ENCODE measurements at regions not wholly inside any gene's neighbourhood (a gene's known extent, or its start where the extent isn't known, plus 50 kb on each side); places are given as distances from the start of the nearest gene placed in this dataset.

GRCh38 chr20:12891643-12892042 is 117.1 kb upstream of the SPTLC3 start:
- H3K27ac ChIP-seq (ENCODE audit: low read depth in 1 of 2, low read length in 2 of 2): no peak overlapping the region
- H3K36me3 ChIP-seq (replicated peaks in 1 of 2; ENCODE audit: control insufficient read depth in 1 of 2, insufficient read depth in 2 of 2, low read length in 2 of 2): no peaks in the 10 kb centered on the region
- H3K9me3 Mint-ChIP-seq: peaks cover 0 to 11% (median 2%) of the 10 kb centered on the region in 7 donors
- no peak for DNase-seq
- no peaks in the 10 kb centered on the region for H3K27me3 ChIP-seq (ENCODE audit: control insufficient read depth in 2 of 2, insufficient read depth in 2 of 2, low read length in 2 of 2)
- H3K36me3 Mint-ChIP-seq: no peaks in the 10 kb centered on the region
- no peak overlapping the region for H3K4me3 ChIP-seq (replicated peaks in 1 of 3; ENCODE audit: low read depth in 2 of 3, low read length in 3 of 3)
- no peaks in the 10 kb centered on the region for H3K4me1 Mint-ChIP-seq
- no peaks in the 10 kb centered on the region for H3K79me2 ChIP-seq (ENCODE audit: insufficient read depth, low read length)
- no peak overlapping the region for H3K4me3 Mint-ChIP-seq
- H3K9me3 ChIP-seq (replicated peaks in 1 of 2; ENCODE audit: control insufficient read depth in 1 of 2, insufficient read depth in 1 of 2, low read length in 2 of 2): no peaks in the 10 kb centered on the region
- no peaks in the 10 kb centered on the region for H3K4me1 ChIP-seq (ENCODE audit: control insufficient read depth in 1 of 2, insufficient read depth in 2 of 2, low read length in 2 of 2)
- H3K27ac Mint-ChIP-seq: no peak overlapping the region
- no peaks in the 10 kb centered on the region for H4K20me1 ChIP-seq (ENCODE audit: insufficient read depth, low read length)
- peaks cover 2 to 4% (median 4%) of the 10 kb centered on the region in 3 donors for H3K27me3 Mint-ChIP-seq (ENCODE audit: low read depth in 3 of 3)
- H2AFZ ChIP-seq (ENCODE audit: insufficient read depth, low read depth, low read length, poor library complexity, severe bottlenecking): no peak overlapping the region
- H3K4me2 ChIP-seq (replicated peaks; ENCODE audit: extremely low read depth, low read length, poor library complexity, severe bottlenecking): no peak overlapping the region
- H3K9ac ChIP-seq (ENCODE audit: insufficient read depth, low read length, poor library complexity, severe bottlenecking): no peak overlapping the region
- TF ChIP-seq CTCF (IDR thresholded peaks at IDR 0.05): no peak
- WGBS (ENCODE audit: insufficient coverage): 100% methylated on average over 2 of the region's 3 CpGs
- intact Hi-C loops (cut with micrococcal nuclease): no loop called here

DNA sequence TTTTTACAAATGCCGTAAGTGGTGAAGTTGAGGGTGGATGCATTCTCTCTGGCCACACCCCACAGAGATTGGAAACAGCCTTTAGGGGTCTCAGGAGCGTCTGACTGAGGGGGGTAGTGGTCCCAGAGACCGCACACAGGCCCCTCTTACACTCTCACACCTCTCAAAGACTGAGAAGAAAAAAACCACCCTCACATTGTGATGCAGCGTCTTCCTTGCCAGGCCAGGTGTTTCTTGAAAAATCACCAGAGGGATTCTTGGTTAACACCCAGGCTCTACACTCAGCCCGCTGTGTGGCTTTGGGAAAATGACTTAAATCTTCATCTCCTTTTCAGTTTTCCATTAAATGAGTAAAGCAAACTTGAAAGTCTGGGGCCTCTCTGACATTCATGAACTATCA is 115.8 kb upstream of the SPTLC3 start:
- Histone ChIP-seq H3K9ac (ENCODE audit: insufficient read depth, low read length, poor library complexity, severe bottlenecking) (no peak overlapping the region), H3K27ac (ENCODE audit: low read depth in 1 of 2, low read length in 2 of 2) (no peak overlapping the region), H3K9me3 (replicated peaks in 1 of 2; ENCODE audit: control insufficient read depth in 1 of 2, insufficient read depth in 1 of 2, low read length in 2 of 2) (no peaks in the 10 kb centered on the region), H3K4me1 (ENCODE audit: control insufficient read depth in 1 of 2, insufficient read depth in 2 of 2, low read length in 2 of 2) (no peaks in the 10 kb centered on the region), H3K4me2 (replicated peaks; ENCODE audit: extremely low read depth, low read length, poor library complexity, severe bottlenecking) (no peak overlapping the region), H3K36me3 (replicated peaks in 1 of 2; ENCODE audit: control insufficient read depth in 1 of 2, insufficient read depth in 2 of 2, low read length in 2 of 2) (no peaks in the 10 kb centered on the region), H4K20me1 (ENCODE audit: insufficient read depth, low read length) (no peaks in the 10 kb centered on the region), H3K4me3 (replicated peaks in 1 of 3; ENCODE audit: low read depth in 2 of 3, low read length in 3 of 3) (no peak overlapping the region), H2AFZ (ENCODE audit: insufficient read depth, low read depth, low read length, poor library complexity, severe bottlenecking) (no peak overlapping the region), H3K79me2 (ENCODE audit: insufficient read depth, low read length) (no peaks in the 10 kb centered on the region), H3K27me3 (ENCODE audit: control insufficient read depth in 2 of 2, insufficient read depth in 2 of 2, low read length in 2 of 2) (no peaks in the 10 kb centered on the region)
- TF ChIP-seq CTCF (IDR thresholded peaks at IDR 0.05): no peak
- no peaks in the 10 kb centered on the region for H3K36me3 Mint-ChIP-seq
- intact Hi-C loops (cut with micrococcal nuclease): no loop called here
- H3K27me3 Mint-ChIP-seq (ENCODE audit: low read depth in 3 of 3): peaks cover 2 to 4% (median 4%) of the 10 kb centered on the region in 3 donors
- 100% methylated on average over 2 of the region's 5 CpGs for WGBS (ENCODE audit: insufficient coverage)
- peaks cover 0 to 11% (median 2%) of the 10 kb centered on the region in 7 donors for H3K9me3 Mint-ChIP-seq
- no peak overlapping the region for H3K27ac Mint-ChIP-seq
- no peak for DNase-seq
- H3K4me3 Mint-ChIP-seq: no peak overlapping the region
- H3K4me1 Mint-ChIP-seq: no peaks in the 10 kb centered on the region

All from CD14-positive monocyte (primary cell).